NB4 (cell line): ENCODE measurements at regions not wholly inside any gene's neighbourhood (a gene's known extent, or its start where the extent isn't known, plus 50 kb on each side); places are given as distances from the start of the nearest gene placed in this dataset.

ENCODE experiments used
- DNase-seq: peaks from one replicate; pipeline ENCODE4 v3.0.0; 2010; ENCODE audit warnings: low read depth
- H3K4me3 ChIP-seq: one replicate; pipeline ENCODE4 v1.5.1; 2011; ENCODE audit warnings: mild to moderate bottlenecking, low read depth, low read length, moderate library complexity
- CTCF ChIP-seq: IDR thresholded peaks from one replicate; pipeline ENCODE4 v1.5.1; 2012; ENCODE audit warnings: low read depth, low read length
- MAX ChIP-seq: IDR thresholded peaks from 2 replicates; pipeline ENCODE4 v1.6.1; 2011; ENCODE audit warnings: low read depth, low read length
- MYC ChIP-seq: IDR thresholded peaks from 2 replicates; pipeline ENCODE4 v1.6.1; 2011; ENCODE audit warnings: low read depth, low read length
- POLR2A ChIP-seq: IDR thresholded peaks from 2 replicates; pipeline ENCODE4 v1.6.1; 2011; ENCODE audit warnings: mild to moderate bottlenecking; ENCODE audit not compliant: insufficient read length; ENCODE audit errors: extremely low read depth

GRCh38 chr22:44608597-44609399 lies 93.2 kb upstream of the PRR5 start:
- DNase-seq: no peak
- TF ChIP-seq MYC (no peak), CTCF (no peak), MAX (no peak), POLR2A (no peak)
- no peak overlapping the region for H3K4me3 ChIP-seq

GRCh38 chr22:44606126-44606525 lies 95.9 kb upstream of the PRR5 start:
- H3K4me3 ChIP-seq: no peak overlapping the region
- no peak for TF ChIP-seq POLR2A
- TF ChIP-seq CTCF: no peak
- no peak for TF ChIP-seq MAX
- TF ChIP-seq MYC: no peak
- DNase-seq: no peak

GRCh38 chr22:44605486-44605885 lies 96.5 kb upstream of the PRR5 start:
- peak; percentile 74 for DNase-seq
- no peak overlapping the region for H3K4me3 ChIP-seq
- TF ChIP-seq CTCF (no peak), MAX (no peak), MYC (no peak)

GRCh38 chr22:44604991-44605390 lies 97.0 kb upstream of the PRR5 start:
- TF ChIP-seq CTCF: no peak
- TF ChIP-seq MAX: no peak
- no peak for TF ChIP-seq POLR2A
- no peak for TF ChIP-seq MYC
- no peak overlapping the region for H3K4me3 ChIP-seq
- no peak for DNase-seq

- no peak overlapping the region for H3K4me3 ChIP-seq
- no peak for DNase-seq
- TF ChIP-seq POLR2A: no peak
- TF ChIP-seq MAX: peak; percentile 2; the same call in 1 of the 2 replicates
These were observed 97.5 kb upstream of the PRR5 start for GRCh38 chr22:44604455-44604854.

- H3K4me3 ChIP-seq: no peak overlapping the region
- TF ChIP-seq MYC (no peak), MAX (no peak), POLR2A (no peak), CTCF (no peak)
- DNase-seq: peak; percentile 95
These were observed 98.2 kb upstream of the PRR5 start for GRCh38 chr22:44603767-44604166.
